ENCODE measurements at regions not wholly inside any gene's neighbourhood (a gene's known extent, or its start where the extent isn't known, plus 50 kb on each side); places are given as distances from the start of the nearest gene placed in this dataset.
"Not testable (repeated sequence)": the region's sequence is repeated elsewhere in the genome, so short reads cannot be mapped to it uniquely, and the experiment has no call there.

GRCh38 chr4:96431094-96431493 is 591.2 kb downstream of the PDHA2 start:
- Histone ChIP-seq H4K20me1 (ENCODE audit: insufficient read depth, low read length) (no peaks in the 10 kb centered on the region), H3K9me3 (ENCODE audit: low read length) (no peaks in the 10 kb centered on the region), H3F3A (ENCODE audit: insufficient read depth, low read length) (no peaks in the 10 kb centered on the region), H3K4me1 (ENCODE audit: insufficient read depth, low read length, severe bottlenecking) (no peaks in the 10 kb centered on the region), H3K27me3 (ENCODE audit: insufficient read depth, low read length) (no peaks in the 10 kb centered on the region), H3K9me2 (ENCODE audit: low read depth, low read length) (no peaks in the 10 kb centered on the region), H3K27ac (ENCODE audit: low read depth, low read length, poor library complexity, severe bottlenecking) (no peak overlapping the region), H3K4me2 (ENCODE audit: low read length) (no peak overlapping the region), H3K4me3 (ENCODE audit: low read depth, low read length, poor library complexity, severe bottlenecking) (no peak overlapping the region), H3K36me3 (ENCODE audit: insufficient read depth, low read length) (no peaks in the 10 kb centered on the region), H3K79me2 (ENCODE audit: insufficient read depth, low read length) (no peaks in the 10 kb centered on the region), H2AFZ (ENCODE audit: low read length) (no peak overlapping the region), H3K9ac (ENCODE audit: low read length) (no peak overlapping the region)
- TF ChIP-seq EZH2 (IDR thresholded peaks at IDR 0.05; ENCODE audit: borderline replicate concordance, low read length): no peak
- no peak for TF ChIP-seq CTCF (IDR thresholded peaks at IDR 0.05; ENCODE audit: low read length)

- Histone ChIP-seq H3F3A (ENCODE audit: insufficient read depth, low read length) (no peaks in the 10 kb centered on the region), H3K9ac (ENCODE audit: low read length) (no peak overlapping the region), H3K27me3 (ENCODE audit: insufficient read depth, low read length) (no peaks in the 10 kb centered on the region), H2AFZ (ENCODE audit: low read length) (no peak overlapping the region), H3K36me3 (ENCODE audit: insufficient read depth, low read length) (no peaks in the 10 kb centered on the region), H4K20me1 (ENCODE audit: insufficient read depth, low read length) (no peaks in the 10 kb centered on the region), H3K4me2 (ENCODE audit: low read length) (no peak overlapping the region), H3K4me1 (ENCODE audit: insufficient read depth, low read length, severe bottlenecking) (no peaks in the 10 kb centered on the region), H3K27ac (ENCODE audit: low read depth, low read length, poor library complexity, severe bottlenecking) (no peak overlapping the region), H3K9me2 (ENCODE audit: low read depth, low read length) (no peaks in the 10 kb centered on the region), H3K9me3 (ENCODE audit: low read length) (no peaks in the 10 kb centered on the region), H3K79me2 (ENCODE audit: insufficient read depth, low read length) (no peaks in the 10 kb centered on the region), H3K4me3 (ENCODE audit: low read depth, low read length, poor library complexity, severe bottlenecking) (no peak overlapping the region)
- TF ChIP-seq EZH2 (IDR thresholded peaks at IDR 0.05; ENCODE audit: borderline replicate concordance, low read length) (no peak), CTCF (IDR thresholded peaks at IDR 0.05; ENCODE audit: low read length) (no peak)
These were observed 608.5 kb downstream of the PDHA2 start for GRCh38 chr4:96448315-96448872.

GRCh38 chr4:96455045-96455720 is 615.3 kb downstream of the PDHA2 start:
- Histone ChIP-seq H3K79me2 (ENCODE audit: insufficient read depth, low read length) (no peaks in the 10 kb centered on the region), H3K4me2 (ENCODE audit: low read length) (no peak overlapping the region), H4K20me1 (ENCODE audit: insufficient read depth, low read length) (no peaks in the 10 kb centered on the region), H3K36me3 (ENCODE audit: insufficient read depth, low read length) (no peaks in the 10 kb centered on the region), H3K27ac (ENCODE audit: low read depth, low read length, poor library complexity, severe bottlenecking) (no peak overlapping the region), H3K9me2 (ENCODE audit: low read depth, low read length) (no peaks in the 10 kb centered on the region), H3K9ac (ENCODE audit: low read length) (no peak overlapping the region), H2AFZ (ENCODE audit: low read length) (no peak overlapping the region), H3K4me1 (ENCODE audit: insufficient read depth, low read length, severe bottlenecking) (no peaks in the 10 kb centered on the region), H3K9me3 (ENCODE audit: low read length) (no peaks in the 10 kb centered on the region), H3K27me3 (ENCODE audit: insufficient read depth, low read length) (no peaks in the 10 kb centered on the region), H3K4me3 (ENCODE audit: low read depth, low read length, poor library complexity, severe bottlenecking) (no peak overlapping the region), H3F3A (ENCODE audit: insufficient read depth, low read length) (no peaks in the 10 kb centered on the region)
- TF ChIP-seq CTCF (IDR thresholded peaks at IDR 0.05; ENCODE audit: low read length) (no peak), EZH2 (IDR thresholded peaks at IDR 0.05; ENCODE audit: borderline replicate concordance, low read length) (no peak)

GRCh38 chr4:96458031-96458430 is 618.1 kb downstream of the PDHA2 start:
- H3K4me2 ChIP-seq (ENCODE audit: low read length); H3K4me1 ChIP-seq (ENCODE audit: insufficient read depth, low read length, severe bottlenecking); H3K27ac ChIP-seq (ENCODE audit: low read depth, low read length, poor library complexity, severe bottlenecking); H3K27me3 ChIP-seq (ENCODE audit: insufficient read depth, low read length); H2AFZ ChIP-seq (ENCODE audit: low read length); H3K36me3 ChIP-seq (ENCODE audit: insufficient read depth, low read length); H3K4me3 ChIP-seq (ENCODE audit: low read depth, low read length, poor library complexity, severe bottlenecking); H3K9me2 ChIP-seq (ENCODE audit: low read depth, low read length); H4K20me1 ChIP-seq (ENCODE audit: insufficient read depth, low read length); H3K9me3 ChIP-seq (ENCODE audit: low read length); H3K79me2 ChIP-seq (ENCODE audit: insufficient read depth, low read length); H3K9ac ChIP-seq (ENCODE audit: low read length); H3F3A ChIP-seq (ENCODE audit: insufficient read depth, low read length): not testable (repeated sequence)
